Neural crest cell (in vitro differentiated cells): ENCODE measurements at regions not wholly inside any gene's neighbourhood (a gene's known extent, or its start where the extent isn't known, plus 50 kb on each side); places are given as distances from the start of the nearest gene placed in this dataset.

Experiments
- DNase-seq: peaks from one replicate; pipeline ENCODE4 v3.0.0; 2021; ENCODE audit warnings: low read depth, mixed read lengths, low spot score
- H3K27ac Mint-ChIP-seq: one replicate; pipeline ENCODE4 v1.8.0; 2021; ENCODE audit warnings: mild to moderate bottlenecking, mixed read lengths; ENCODE audit not compliant: unreplicated experiment
- H3K27me3 Mint-ChIP-seq: 2 replicates; pipeline ENCODE4 v1.8.0; 2021; ENCODE audit warnings: low read depth, mild to moderate bottlenecking, mixed read lengths
- H3K36me3 Mint-ChIP-seq: 2 replicates; pipeline ENCODE4 v1.8.0; 2021; ENCODE audit warnings: low read depth, mild to moderate bottlenecking, mixed read lengths
- H3K4me1 Mint-ChIP-seq: 2 replicates; pipeline ENCODE4 v1.8.0; 2021; ENCODE audit warnings: mixed read lengths
- H3K4me3 Mint-ChIP-seq: one replicate; pipeline ENCODE4 v1.8.0; 2021; ENCODE audit warnings: mild to moderate bottlenecking, mixed read lengths
- H3K9me3 Mint-ChIP-seq: 2 replicates; pipeline ENCODE4 v1.8.0; 2021; ENCODE audit warnings: mixed read lengths
- TF ChIP-seq, protein P1 (sequence below): fragments of 200-600 bp; sonication (generic); conservative IDR thresholded peaks from 2 replicates; pipeline ENCODE4 v1.5.0; 2021; ENCODE audit warnings: antibody characterized with exemption, mild to moderate bottlenecking

DNA sequence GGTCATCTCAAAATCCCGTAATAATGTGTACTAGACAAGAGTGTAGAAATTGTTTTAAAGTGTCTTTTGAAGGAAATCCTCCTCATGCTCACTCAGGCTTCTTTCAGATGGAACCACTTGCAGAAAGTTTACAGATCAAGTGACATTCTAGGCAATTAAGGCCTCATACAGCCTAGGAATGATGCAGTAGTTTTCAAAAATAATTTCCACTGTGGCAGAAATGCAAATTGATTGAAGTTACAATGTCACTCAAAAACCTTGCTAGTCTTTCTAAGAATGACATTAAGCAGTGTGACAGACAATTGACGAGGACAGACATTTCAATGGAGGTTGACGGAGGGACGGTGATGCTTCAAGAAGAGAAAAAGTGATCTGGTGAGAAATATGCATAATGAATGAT, 53.5 kb upstream of the CDH8 start:
- H3K27me3 Mint-ChIP-seq, result no peaks in the 10 kb centered on the region
- TF ChIP-seq, protein P1, sequence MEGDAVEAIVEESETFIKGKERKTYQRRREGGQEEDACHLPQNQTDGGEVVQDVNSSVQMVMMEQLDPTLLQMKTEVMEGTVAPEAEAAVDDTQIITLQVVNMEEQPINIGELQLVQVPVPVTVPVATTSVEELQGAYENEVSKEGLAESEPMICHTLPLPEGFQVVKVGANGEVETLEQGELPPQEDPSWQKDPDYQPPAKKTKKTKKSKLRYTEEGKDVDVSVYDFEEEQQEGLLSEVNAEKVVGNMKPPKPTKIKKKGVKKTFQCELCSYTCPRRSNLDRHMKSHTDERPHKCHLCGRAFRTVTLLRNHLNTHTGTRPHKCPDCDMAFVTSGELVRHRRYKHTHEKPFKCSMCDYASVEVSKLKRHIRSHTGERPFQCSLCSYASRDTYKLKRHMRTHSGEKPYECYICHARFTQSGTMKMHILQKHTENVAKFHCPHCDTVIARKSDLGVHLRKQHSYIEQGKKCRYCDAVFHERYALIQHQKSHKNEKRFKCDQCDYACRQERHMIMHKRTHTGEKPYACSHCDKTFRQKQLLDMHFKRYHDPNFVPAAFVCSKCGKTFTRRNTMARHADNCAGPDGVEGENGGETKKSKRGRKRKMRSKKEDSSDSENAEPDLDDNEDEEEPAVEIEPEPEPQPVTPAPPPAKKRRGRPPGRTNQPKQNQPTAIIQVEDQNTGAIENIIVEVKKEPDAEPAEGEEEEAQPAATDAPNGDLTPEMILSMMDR, result no peak
- H3K4me1 Mint-ChIP-seq, result no peaks in the 10 kb centered on the region
- DNase-seq, result no peak
- H3K36me3 Mint-ChIP-seq, result no peaks in the 10 kb centered on the region
- no peak overlapping the region for H3K27ac Mint-ChIP-seq
- H3K9me3 Mint-ChIP-seq, result no peaks in the 10 kb centered on the region
- no peak overlapping the region for H3K4me3 Mint-ChIP-seq

- no peaks in the 10 kb centered on the region for H3K4me1 Mint-ChIP-seq
Observed at GRCh38 chr16:62088731-62089410, 52.6 kb upstream of the CDH8 start.

More at GRCh38 chr16:62088731-62089410, 52.6 kb upstream of the CDH8 start:
- Mint-ChIP-seq H3K36me3 (no peaks in the 10 kb centered on the region), H3K9me3 (no peaks in the 10 kb centered on the region), H3K27me3 (no peaks in the 10 kb centered on the region), H3K4me3 (no peak overlapping the region), H3K27ac (no peak overlapping the region)
- no peak for DNase-seq
- TF ChIP-seq, protein P1, result no peak
